Mesothelial cell of epicardium (in vitro differentiated cells): ENCODE measurements at regions not wholly inside any gene's neighbourhood (a gene's known extent, or its start where the extent isn't known, plus 50 kb on each side); places are given as distances from the start of the nearest gene placed in this dataset.
"Not testable (repeated sequence)": the region's sequence is repeated elsewhere in the genome, so short reads cannot be mapped to it uniquely, and the experiment has no call there.

Experiments
- DNase-seq, 2 experiments: peaks; one replicate each; pipeline ENCODE4 v3.0.0; 2021; ENCODE audit warnings: low spot score in 2 of 2; ENCODE audit not compliant: unreplicated experiment in 2 of 2
- H3K27ac Mint-ChIP-seq: 2 replicates; pipeline ENCODE4 v1.8.0; 2021; ENCODE audit warnings: mixed read lengths
- H3K27me3 Mint-ChIP-seq: 2 replicates; pipeline ENCODE4 v1.8.0; 2021; ENCODE audit warnings: low read depth, mixed read lengths
- H3K36me3 Mint-ChIP-seq: 2 replicates; pipeline ENCODE4 v1.8.0; 2021; ENCODE audit warnings: mixed read lengths
- H3K4me1 Mint-ChIP-seq: 2 replicates; pipeline ENCODE4 v1.8.0; 2021; ENCODE audit warnings: mixed read lengths
- H3K4me3 Mint-ChIP-seq: 2 replicates; pipeline ENCODE4 v1.8.0; 2021; ENCODE audit warnings: mild to moderate bottlenecking, moderate library complexity, mixed read lengths
- H3K9me3 Mint-ChIP-seq: 2 replicates; pipeline ENCODE4 v1.8.0; 2021; ENCODE audit warnings: mixed read lengths
- CTCF ChIP-seq: fragments of 200-600 bp; sonication (generic); IDR thresholded peaks from one replicate; pipeline ENCODE4 v1.5.0; 2021; ENCODE audit warnings: antibody characterized with exemption; ENCODE audit not compliant: unreplicated experiment

- H3K27ac Mint-ChIP-seq: no peak overlapping the region
- no peaks in the 10 kb centered on the region for H3K27me3 Mint-ChIP-seq
- peaks cover 4% of the 10 kb centered on the region for H3K36me3 Mint-ChIP-seq
- H3K9me3 Mint-ChIP-seq: peaks cover 25% of the 10 kb centered on the region
- DNase-seq: no peak
- no peak for TF ChIP-seq CTCF
- no peaks in the 10 kb centered on the region for H3K4me1 Mint-ChIP-seq
- H3K4me3 Mint-ChIP-seq: no peak overlapping the region
Measured at GRCh38 chr5:91598216-91598615, 215.1 kb upstream of the ARRDC3 start.

GRCh38 chr5:91595424-91595823 is 212.3 kb upstream of the ARRDC3 start:
- no peaks in the 10 kb centered on the region for H3K27me3 Mint-ChIP-seq
- H3K9me3 Mint-ChIP-seq: peaks cover 48% of the 10 kb centered on the region
- H3K27ac Mint-ChIP-seq: no peak overlapping the region
- peaks cover 15% of the 10 kb centered on the region for H3K36me3 Mint-ChIP-seq
- no peak for DNase-seq
- no peak for TF ChIP-seq CTCF
- H3K4me1 Mint-ChIP-seq: no peaks in the 10 kb centered on the region
- H3K4me3 Mint-ChIP-seq: no peak overlapping the region

GRCh38 chr5:91591076-91591475 is 208.0 kb upstream of the ARRDC3 start:
- H3K27ac Mint-ChIP-seq: no peak overlapping the region
- H3K36me3 Mint-ChIP-seq: peaks cover 15% of the 10 kb centered on the region
- no peaks in the 10 kb centered on the region for H3K27me3 Mint-ChIP-seq
- no peak for DNase-seq
- H3K4me1 Mint-ChIP-seq: no peaks in the 10 kb centered on the region
- H3K4me3 Mint-ChIP-seq: no peak overlapping the region
- H3K9me3 Mint-ChIP-seq: peaks cover 72% of the 10 kb centered on the region
- TF ChIP-seq CTCF: no peak

GRCh38 chr5:91586232-91586631 is 203.1 kb upstream of the ARRDC3 start:
- Mint-ChIP-seq H3K4me3 (no peak overlapping the region), H3K4me1 (no peaks in the 10 kb centered on the region), H3K9me3 (peaks cover 34% of the 10 kb centered on the region), H3K36me3 (peaks cover 4% of the 10 kb centered on the region), H3K27ac (no peak overlapping the region), H3K27me3 (no peaks in the 10 kb centered on the region)
- DNase-seq: no peak
- TF ChIP-seq CTCF: no peak

GRCh38 chr5:91584352-91584751 is 201.2 kb upstream of the ARRDC3 start:
- no peaks in the 10 kb centered on the region for H3K4me1 Mint-ChIP-seq

GRCh38 chr5:91566012-91566411 is 182.9 kb upstream of the ARRDC3 start:
- DNase-seq, H3K27me3 Mint-ChIP-seq: not testable (repeated sequence)

More at GRCh38 chr5:91584352-91584751, 201.2 kb upstream of the ARRDC3 start:
- no peaks in the 10 kb centered on the region for H3K27me3 Mint-ChIP-seq
- no peak for DNase-seq
- H3K27ac Mint-ChIP-seq: no peak overlapping the region
- peaks cover 32% of the 10 kb centered on the region for H3K9me3 Mint-ChIP-seq
- H3K4me3 Mint-ChIP-seq: no peak overlapping the region
- no peak for TF ChIP-seq CTCF
- no peaks in the 10 kb centered on the region for H3K36me3 Mint-ChIP-seq

More at GRCh38 chr5:91566012-91566411, 182.9 kb upstream of the ARRDC3 start:
- not testable (repeated sequence) for H3K36me3 Mint-ChIP-seq, H3K4me1 Mint-ChIP-seq, H3K27ac Mint-ChIP-seq, H3K4me3 Mint-ChIP-seq
- peaks cover 70% of the 10 kb centered on the region for H3K9me3 Mint-ChIP-seq
